Tibial artery (tissue), 4 donors: ENCODE measurements at regions not wholly inside any gene's neighbourhood (a gene's known extent, or its start where the extent isn't known, plus 50 kb on each side); places are given as distances from the start of the nearest gene placed in this dataset.

ENCODE experiments used
- DNase-seq, 2 donors: peaks; one replicate each; pipeline ENCODE4 v3.0.0-alpha.2; 2019
- H3K27ac ChIP-seq, 2 donors: fragments of 200-600 bp; sonication (generic) in 1 of 2; 1 replicate in 1 of 2; 2 replicates in 1 of 2; pipeline ENCODE4 v1.5.1; 2018 to 2019; ENCODE audit warnings: mild to moderate bottlenecking in 1 of 2
- H3K27me3 ChIP-seq, 2 donors: fragments of 200-600 bp; sonication (generic) in 1 of 2; one replicate each; pipeline versions ENCODE4 v1.5.1 to v1.6.0; 2016 to 2019
- H3K36me3 ChIP-seq, 3 donors: fragments of 200-600 bp; sonication (generic) in 2 of 3; one replicate each; pipeline ENCODE4 v1.5.1; 2016 to 2019; ENCODE audit warnings: mild to moderate bottlenecking in 2 of 3
- H3K4me1 ChIP-seq, 4 donors: fragments of 200-600 bp; sonication (generic) in 2 of 4; 1 replicate in 3 of 4; 2 replicates in 1 of 4; pipeline ENCODE4 v1.5.1; 2016 to 2019
- H3K4me3 ChIP-seq, 2 donors: fragments of 200-600 bp; sonication (generic) in 1 of 2; 1 replicate in 1 of 2; 2 replicates in 1 of 2; pipeline ENCODE4 v1.5.1; 2018 to 2019; ENCODE audit warnings: mild to moderate bottlenecking in 2 of 2
- H3K9me3 ChIP-seq, 3 donors: fragments of 200-600 bp; sonication (generic) in 1 of 3; one replicate each; pipeline ENCODE4 v1.5.1; 2016 to 2019
- CTCF ChIP-seq, 2 experiments: fragments of 200-600 bp in 1 of 2; fragments of 450-650 bp in 1 of 2; IDR thresholded peaks; one replicate each; pipeline ENCODE4 v1.5.1; 2017 to 2019; ENCODE audit warnings: antibody characterized with exemption in 2 of 2, mild to moderate bottlenecking in 1 of 2, moderate library complexity in 1 of 2
- intact Hi-C: fragments of 100-400 bp; cut with DNase I; formaldehyde crosslinking; loops from one replicate; pipeline ENCODE4 v1.15.0; 2023; ENCODE audit warnings: low total_unique reads

DNA sequence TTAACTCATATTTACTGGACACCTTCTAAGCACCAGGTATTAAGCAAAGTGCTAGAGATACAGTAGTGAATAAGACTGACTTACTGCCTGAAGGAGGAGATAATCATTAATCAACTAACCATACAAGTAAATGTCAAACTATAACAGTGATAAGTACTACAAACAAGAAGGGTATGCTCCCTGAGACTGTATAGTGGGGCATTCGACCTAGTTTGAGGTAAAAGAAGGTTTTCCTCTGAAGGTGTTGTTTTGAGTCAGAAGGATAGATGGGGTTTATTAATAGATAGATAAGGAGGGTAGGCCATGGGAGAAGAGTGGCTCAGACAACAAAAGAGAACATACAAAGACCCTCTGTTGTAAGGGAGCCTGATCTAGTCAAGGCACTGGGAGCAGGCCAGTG is 105.4 kb downstream of the DDIT4L start:
- TF ChIP-seq CTCF (IDR thresholded peaks at IDR 0.05), result no peak
- no peaks in the 10 kb centered on the region for H3K9me3 ChIP-seq
- H3K4me3 ChIP-seq, result no peak overlapping the region
- no peaks in the 10 kb centered on the region for H3K36me3 ChIP-seq
- no peaks in the 10 kb centered on the region for H3K27me3 ChIP-seq
- intact Hi-C loops, result no loop called here
- no peak overlapping the region for H3K27ac ChIP-seq
- no peak for DNase-seq
- no peaks in the 10 kb centered on the region for H3K4me1 ChIP-seq

DNA sequence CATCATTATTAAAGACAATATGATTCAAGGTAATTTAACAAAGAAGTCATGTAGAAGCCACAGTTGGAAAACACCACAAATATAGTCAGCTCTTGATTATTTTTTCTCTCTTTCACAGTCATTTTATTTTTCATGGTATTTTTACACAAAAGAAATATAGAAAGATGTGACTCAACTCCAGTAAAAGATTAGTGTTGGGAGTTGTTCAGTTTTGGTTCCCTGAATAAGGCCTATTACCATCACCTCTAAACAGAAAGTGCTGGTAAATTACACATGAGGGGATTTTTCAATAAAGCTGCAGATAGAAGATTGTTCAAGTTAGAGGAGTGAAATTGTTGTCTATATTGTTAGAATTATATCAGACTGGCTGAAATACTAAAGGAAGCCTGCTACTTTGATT is 107.0 kb downstream of the DDIT4L start:
- intact Hi-C loops, result no loop called here
- no peak for DNase-seq
- no peaks in the 10 kb centered on the region for H3K4me1 ChIP-seq
- H3K27me3 ChIP-seq, result no peaks in the 10 kb centered on the region
- H3K9me3 ChIP-seq, result no peaks in the 10 kb centered on the region
- H3K27ac ChIP-seq, result no peak overlapping the region
- no peak overlapping the region for H3K4me3 ChIP-seq
- no peak for TF ChIP-seq CTCF (IDR thresholded peaks at IDR 0.05)
- no peaks in the 10 kb centered on the region for H3K36me3 ChIP-seq

GRCh38 chr4:100082852-100083251 is 107.4 kb downstream of the DDIT4L start:
- Histone ChIP-seq H3K9me3 (no peaks in the 10 kb centered on the region), H3K27ac (no peak overlapping the region), H3K36me3 (no peaks in the 10 kb centered on the region), H3K27me3 (no peaks in the 10 kb centered on the region), H3K4me3 (no peak overlapping the region), H3K4me1 (no peaks in the 10 kb centered on the region)
- no peak for TF ChIP-seq CTCF (IDR thresholded peaks at IDR 0.05)
- intact Hi-C loops, result no loop called here
- no peak for DNase-seq

GRCh38 chr4:100081491-100081890 is 108.8 kb downstream of the DDIT4L start:
- H3K27ac ChIP-seq, result no peak overlapping the region
- no peaks in the 10 kb centered on the region for H3K36me3 ChIP-seq
- no peak for DNase-seq
- H3K4me3 ChIP-seq, result no peak overlapping the region
- intact Hi-C loops, result no loop called here
- H3K9me3 ChIP-seq, result no peaks in the 10 kb centered on the region
- TF ChIP-seq CTCF (IDR thresholded peaks at IDR 0.05), result no peak
- H3K27me3 ChIP-seq, result no peaks in the 10 kb centered on the region
- H3K4me1 ChIP-seq, result no peaks in the 10 kb centered on the region

- Histone ChIP-seq H3K27ac (no peak overlapping the region), H3K4me1 (no peaks in the 10 kb centered on the region), H3K27me3 (no peaks in the 10 kb centered on the region), H3K4me3 (no peak overlapping the region), H3K36me3 (no peaks in the 10 kb centered on the region), H3K9me3 (no peaks in the 10 kb centered on the region)
- intact Hi-C loops, result no loop called here
- no peak for TF ChIP-seq CTCF (IDR thresholded peaks at IDR 0.05)
- no peak for DNase-seq
Measured at GRCh38 chr4:100079264-100079663, 111.0 kb downstream of the DDIT4L start.

- no peak for DNase-seq
- intact Hi-C loops, result no loop called here
- no peaks in the 10 kb centered on the region for H3K9me3 ChIP-seq
- H3K4me1 ChIP-seq, result no peaks in the 10 kb centered on the region
- no peak overlapping the region for H3K27ac ChIP-seq
- H3K4me3 ChIP-seq, result no peak overlapping the region
- H3K27me3 ChIP-seq, result no peaks in the 10 kb centered on the region
- no peaks in the 10 kb centered on the region for H3K36me3 ChIP-seq
- no peak for TF ChIP-seq CTCF (IDR thresholded peaks at IDR 0.05)
Measured at GRCh38 chr4:100076753-100077152, 113.5 kb downstream of the DDIT4L start.
